ENCODE measurements at regions not wholly inside any gene's neighbourhood (a gene's known extent, or its start where the extent isn't known, plus 50 kb on each side); places are given as distances from the start of the nearest gene placed in this dataset.

- TF ChIP-seq NANOG (IDR thresholded peaks at IDR 0.05; ENCODE audit: insufficient read depth, low read depth, low read length, poor library complexity, severe bottlenecking) (peak; percentile 53), SUZ12 (IDR thresholded peaks at IDR 0.05; ENCODE audit: low read length) (no peak), POU5F1 (IDR thresholded peaks at IDR 0.05; ENCODE audit: low read depth, low read length) (peak; percentile 89; the same call in 1 of the 2 replicates), CEBPB (IDR thresholded peaks at IDR 0.05; ENCODE audit: low read depth, low read length) (peak; percentile 73; the same call in 1 of the 2 replicates), HDAC2 (IDR thresholded peaks at IDR 0.05; ENCODE audit: borderline replicate concordance in 1 of 2, low read depth in 2 of 2, low read length in 2 of 2) (peak; percentile 75 to 89; a peak in 2 of 4 replicates), EGR1 (IDR thresholded peaks at IDR 0.05; ENCODE audit: borderline replicate concordance, low read depth, low read length) (no peak), E2F6 (IDR thresholded peaks at IDR 0.05) (no peak; the same call in 1 of the 2 replicates), MAX (IDR thresholded peaks at IDR 0.05) (peak; percentile 72; the same call in 1 of the 2 replicates), ATF2 (IDR thresholded peaks at IDR 0.05; ENCODE audit: low read length) (peak; percentile 57; the same call in 1 of the 2 replicates), PHF8 (conservative IDR thresholded peaks at IDR 0.05; ENCODE audit: low read depth, low read length) (no peak), SIX5 (IDR thresholded peaks at IDR 0.05; ENCODE audit: low read depth, low read length) (no peak), NRF1 (IDR thresholded peaks at IDR 0.05; ENCODE audit: low read depth, low read length) (no peak), BCL11A (IDR thresholded peaks at IDR 0.05; ENCODE audit: low read depth in 2 of 2, low read length in 2 of 2) (peak; percentile 21 to 44), SP4 (IDR thresholded peaks at IDR 0.05; ENCODE audit: low read length) (no peak)
Measured at GRCh38 chr19:31418692-31419430, 69.6 kb upstream of the TSHZ3 start (continued).
